NCI-H2171 treated with DMSO at 0.1 percent for 48 hours (cell line): ENCODE measurements at regions not wholly inside any gene's neighbourhood (a gene's known extent, or its start where the extent isn't known, plus 50 kb on each side); places are given as distances from the start of the nearest gene placed in this dataset.

Source experiments
- DNase-seq: peaks from one replicate; lab custom pipeline; 2025; lab: John Stamatoyannopoulos, UW

GRCh38 chr6:51249798-51250197 lies 431.1 kb downstream of the TFAP2B start:
- DNase-seq = no peak

- no peak for DNase-seq
Observed at GRCh38 chr6:51250317-51250716, 431.6 kb downstream of the TFAP2B start.

DNA sequence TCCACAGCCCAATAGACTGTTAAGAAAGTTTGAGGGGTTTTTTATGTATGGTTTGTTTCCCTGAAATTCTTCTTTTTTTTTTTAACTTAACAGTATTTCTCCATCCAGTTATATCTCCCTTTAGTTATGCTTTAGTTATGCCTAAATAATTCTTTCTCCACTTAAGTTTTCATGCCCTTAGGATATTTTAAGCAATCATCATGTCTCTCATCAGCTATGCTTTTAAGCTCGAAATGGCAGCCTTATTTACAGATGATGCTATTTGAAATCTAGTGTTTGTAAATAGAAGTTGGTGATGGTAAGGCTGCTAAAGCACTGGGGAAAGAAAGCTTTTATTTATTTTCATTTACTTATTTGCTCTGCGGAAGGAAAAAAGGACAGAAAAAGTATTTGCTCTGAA lies 439.3 kb downstream of the TFAP2B start:
- DNase-seq = no peak

DNA sequence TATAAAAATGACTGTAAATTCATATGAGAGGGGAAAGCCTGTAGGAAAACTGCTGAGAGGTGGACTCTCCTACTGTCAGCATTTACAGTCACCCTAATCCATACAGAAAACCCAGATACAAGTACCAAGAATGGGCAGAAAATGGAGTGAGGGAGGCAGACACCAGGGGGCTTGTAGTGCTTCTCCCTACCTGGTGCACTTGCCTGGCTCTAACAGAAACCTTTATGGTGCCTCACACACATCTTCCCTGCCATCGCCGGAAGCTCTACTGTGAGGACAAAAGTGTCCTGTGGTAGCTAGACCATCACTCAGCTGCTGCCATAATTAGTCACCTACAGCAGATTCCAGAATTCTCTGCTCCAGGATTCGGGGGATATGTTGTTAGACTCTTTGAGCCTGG lies 441.3 kb downstream of the TFAP2B start:
- DNase-seq = no peak

- no peak for DNase-seq
Observed at GRCh38 chr6:51261691-51262090, 443.0 kb downstream of the TFAP2B start.

- no peak for DNase-seq
Observed at GRCh38 chr6:51265426-51265825, 446.8 kb downstream of the TFAP2B start.

GRCh38 chr6:51266604-51267003 lies 447.9 kb downstream of the TFAP2B start:
- DNase-seq = no peak

DNA sequence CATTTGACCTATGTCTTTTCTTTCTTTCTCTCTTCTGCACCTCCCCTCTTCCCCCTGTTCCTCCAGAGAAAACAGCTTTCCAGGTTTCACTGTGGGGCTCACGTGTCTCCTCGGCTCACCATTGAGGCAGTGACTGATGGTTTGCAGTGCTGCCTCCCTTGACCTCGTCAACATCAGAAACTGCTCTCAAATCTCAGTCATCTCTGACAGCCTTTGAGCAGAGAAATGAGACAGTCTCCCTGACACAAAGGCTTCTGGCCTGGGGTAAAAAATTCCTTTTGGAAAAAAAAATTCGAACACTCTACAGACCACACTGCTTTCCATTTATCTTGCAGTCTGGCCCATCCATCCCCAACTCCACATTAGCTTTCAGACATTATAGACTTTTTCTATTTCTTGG lies 450.0 kb downstream of the TFAP2B start:
- DNase-seq = no peak

DNA sequence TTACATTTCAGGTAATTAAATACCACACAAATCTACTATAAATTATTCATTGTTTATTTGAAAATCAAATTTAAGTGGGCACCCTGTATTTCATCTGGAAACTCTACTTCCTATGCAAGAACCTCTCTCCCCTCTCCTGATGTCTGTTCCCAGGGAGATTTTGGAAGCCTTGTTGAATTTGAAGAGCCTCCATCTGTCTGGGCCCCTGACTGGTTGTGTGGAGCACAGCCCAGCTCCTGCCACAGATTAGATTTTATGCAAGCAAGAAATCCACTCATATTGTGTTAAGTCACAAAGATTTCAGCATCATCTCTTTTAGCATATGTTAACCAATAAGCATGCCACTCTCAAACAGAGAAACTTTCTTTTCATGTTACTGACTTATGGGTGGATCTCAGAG lies 451.2 kb downstream of the TFAP2B start:
- DNase-seq = no peak

DNA sequence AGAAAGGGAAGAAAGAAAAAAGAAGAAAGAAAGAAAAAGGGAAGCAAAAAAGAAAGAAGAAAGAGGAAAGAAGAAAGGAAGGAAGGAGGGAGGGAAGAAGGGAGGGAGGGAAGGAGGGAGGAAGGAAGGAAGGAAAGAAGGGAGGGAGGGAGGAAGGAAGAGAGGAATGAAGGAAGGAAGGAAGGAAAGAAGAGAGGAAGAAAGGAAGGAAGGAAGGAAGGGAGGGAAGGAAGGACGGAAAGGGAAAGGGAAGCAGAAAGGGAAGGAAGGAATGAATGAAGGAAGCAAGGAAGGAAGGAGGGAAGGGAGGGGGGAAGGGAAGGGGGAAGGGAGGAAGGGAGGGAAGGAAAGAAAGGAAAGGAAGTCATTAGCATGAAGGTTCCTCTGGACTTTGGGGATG lies 452.9 kb downstream of the TFAP2B start:
- DNase-seq = no peak

DNA sequence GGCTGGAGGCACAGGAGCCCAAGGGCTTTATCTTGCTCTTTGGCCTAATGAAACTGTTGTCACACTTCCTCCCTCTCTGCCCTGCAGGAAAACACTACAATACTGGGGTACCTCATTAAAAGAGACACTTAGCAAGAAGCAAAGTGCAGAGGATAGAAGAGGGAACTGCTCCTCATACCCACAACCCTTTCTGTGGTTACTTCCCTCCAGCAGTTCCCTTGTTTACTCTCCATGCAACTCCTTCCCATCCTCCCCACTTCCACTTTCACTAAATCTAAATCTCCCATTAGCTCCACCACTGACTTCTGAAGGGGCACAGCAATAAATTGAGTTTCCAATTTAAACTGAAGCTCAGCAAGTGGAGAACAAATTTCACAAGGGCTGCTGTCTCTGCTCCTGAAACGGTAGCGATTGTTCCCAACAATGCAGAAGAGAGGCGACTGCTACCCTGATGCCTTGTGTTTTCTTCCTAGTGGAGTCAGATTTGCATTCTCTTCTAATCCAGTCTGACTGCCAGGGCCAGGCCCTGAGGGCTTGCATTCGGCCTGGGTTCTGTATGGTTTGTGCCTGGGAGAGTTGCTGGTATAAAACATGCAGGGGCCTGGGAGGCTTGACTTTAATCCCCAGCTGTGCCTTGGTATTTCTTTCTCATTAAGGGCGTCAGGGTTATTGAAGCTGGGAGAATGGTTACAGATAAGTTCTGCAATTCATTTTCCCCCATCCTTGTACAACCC lies 454.7 kb downstream of the TFAP2B start:
- no peak for DNase-seq

DNA sequence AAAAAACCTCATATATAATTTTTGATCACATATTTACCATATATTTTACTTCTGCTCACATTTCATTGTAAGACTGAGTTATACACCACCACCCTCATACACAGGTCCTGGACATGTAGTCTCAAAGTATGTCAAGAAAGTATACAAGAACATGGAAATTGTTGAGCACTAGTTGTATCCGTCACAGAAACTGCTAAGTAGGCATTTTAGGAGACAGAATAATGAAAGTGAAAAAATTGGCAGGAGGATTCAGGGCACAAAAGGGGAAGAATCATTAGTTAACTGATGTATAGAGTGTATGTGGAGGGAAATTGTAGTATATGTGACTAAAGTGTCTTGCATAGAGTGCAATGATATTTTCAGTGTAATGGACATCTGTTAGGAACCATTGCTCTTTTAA lies 458.8 kb downstream of the TFAP2B start:
- DNase-seq = no peak

DNA sequence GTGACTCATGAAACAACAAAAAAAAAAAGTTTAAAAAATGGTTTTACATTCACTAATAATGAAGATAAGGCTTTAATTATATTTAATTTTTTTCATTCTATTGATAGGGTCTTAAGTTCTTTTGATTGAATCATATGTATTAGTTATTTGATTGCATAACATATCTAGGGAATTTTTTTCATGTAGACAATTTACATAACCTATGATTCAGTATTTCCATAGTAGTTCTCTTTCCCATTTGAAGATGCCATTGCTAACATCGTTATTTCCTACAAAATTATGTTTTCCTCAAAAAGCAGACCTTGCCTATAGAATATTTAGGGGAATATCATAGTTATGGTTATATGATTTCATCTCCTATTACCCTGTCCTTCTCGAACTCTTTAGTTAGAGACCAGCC lies 463.4 kb downstream of the TFAP2B start:
- no peak for DNase-seq

- no peak for DNase-seq
Observed at GRCh38 chr6:51283723-51284355, 465.2 kb downstream of the TFAP2B start.

DNA sequence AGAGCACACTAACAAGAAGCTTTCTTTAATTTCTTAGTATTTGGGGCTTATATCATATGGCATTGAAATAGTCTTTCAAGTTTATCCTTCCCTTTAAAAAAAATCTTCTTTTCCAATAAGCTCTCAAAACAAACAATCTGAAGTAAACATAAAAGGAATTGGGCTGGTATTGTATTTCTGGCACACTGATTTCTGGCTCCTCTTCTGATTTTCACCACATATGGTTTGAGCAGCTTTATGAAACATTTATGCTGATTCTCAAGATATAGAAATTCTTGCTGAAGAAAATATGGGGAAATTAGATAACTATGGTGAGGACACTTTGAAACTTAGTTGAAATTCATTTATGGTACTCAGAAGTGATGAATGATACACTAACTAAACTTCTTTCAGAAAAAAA lies 467.2 kb downstream of the TFAP2B start:
- no peak for DNase-seq

- no peak for DNase-seq
Observed at GRCh38 chr6:51289041-51289440, 470.4 kb downstream of the TFAP2B start.

- DNase-seq = no peak
Observed at GRCh38 chr6:51292659-51293058, 474.0 kb downstream of the TFAP2B start.

DNA sequence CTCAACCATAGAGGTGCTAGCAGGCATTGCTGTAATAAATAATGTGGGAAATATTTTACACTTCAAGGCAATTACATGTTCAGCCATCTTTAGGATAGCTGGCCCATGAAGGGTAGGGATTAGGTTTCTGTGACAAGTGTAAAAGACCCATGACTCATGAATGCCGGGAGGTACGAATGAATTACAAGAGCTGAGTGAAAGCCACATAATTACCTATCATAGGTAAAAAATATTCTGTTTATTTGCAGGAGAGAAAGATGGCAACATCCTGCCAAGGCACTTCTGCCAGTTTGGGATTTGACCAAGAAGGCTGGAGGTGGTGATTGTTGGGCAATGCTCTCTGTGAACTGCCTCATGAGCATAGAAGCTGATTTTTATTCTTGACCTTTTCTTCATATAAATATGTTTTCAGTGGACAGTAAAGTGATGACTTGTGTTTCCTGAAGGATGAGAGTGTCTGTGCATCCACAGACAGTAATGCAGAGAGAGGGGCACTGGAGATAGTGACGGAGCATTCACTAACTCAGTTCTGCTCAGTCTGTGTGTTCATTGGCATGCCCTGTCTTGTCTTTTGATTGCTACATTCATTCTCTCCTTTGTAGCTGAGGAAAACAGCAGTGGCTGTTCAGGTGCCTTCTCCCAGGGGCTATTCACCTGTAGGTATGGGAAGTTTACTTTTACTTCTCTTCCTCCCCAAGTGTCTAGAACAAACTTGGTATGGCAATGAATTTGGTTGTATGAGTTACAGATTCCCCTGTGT lies 481.1 kb downstream of the TFAP2B start:
- no peak for DNase-seq

- no peak for DNase-seq
Observed at GRCh38 chr6:51300510-51300909, 481.8 kb downstream of the TFAP2B start.

DNA sequence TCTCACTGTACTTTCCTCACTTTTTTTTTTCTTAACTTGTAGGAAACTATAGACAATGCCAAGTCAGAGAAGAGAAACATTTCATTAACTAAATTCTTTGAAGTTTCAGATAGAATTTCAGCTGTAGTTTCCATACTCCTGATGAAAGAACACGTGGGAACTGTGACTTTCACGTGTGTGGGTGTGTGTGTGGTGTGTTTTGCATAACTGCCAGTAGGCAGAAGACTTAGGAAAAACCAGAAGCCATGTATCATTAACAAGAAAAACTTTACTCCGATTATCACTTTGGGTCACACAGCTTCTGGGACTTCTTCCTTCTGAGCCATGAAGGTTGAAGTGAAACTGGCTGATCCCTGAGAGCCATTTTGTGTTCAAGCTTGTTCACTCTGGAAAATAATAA lies 483.3 kb downstream of the TFAP2B start:
- no peak for DNase-seq

- no peak for DNase-seq
Observed at GRCh38 chr6:51302431-51302830, 483.8 kb downstream of the TFAP2B start.

- DNase-seq = no peak
Observed at GRCh38 chr6:51303338-51303737, 484.7 kb downstream of the TFAP2B start.

DNA sequence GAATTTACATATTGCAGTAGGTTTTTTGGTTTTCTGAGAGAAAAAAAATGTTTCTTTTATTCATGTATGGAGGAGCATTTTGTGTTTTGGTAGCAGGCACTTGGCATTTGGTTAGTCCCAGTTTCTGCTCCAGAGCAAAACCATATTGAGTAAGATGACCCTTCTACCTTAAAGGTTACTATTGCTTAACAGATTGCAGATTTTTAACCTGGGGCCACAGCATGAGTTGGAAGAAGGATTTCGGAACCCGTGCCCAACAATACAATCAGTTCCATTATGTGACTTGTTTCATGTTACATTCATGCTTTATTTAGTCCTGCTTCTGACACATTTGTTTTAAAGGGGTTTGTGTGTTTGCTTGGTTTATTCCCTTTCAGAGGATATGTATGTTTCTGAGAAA lies 496.3 kb downstream of the TFAP2B start:
- DNase-seq = no peak
